Mesothelial cell of epicardium (in vitro differentiated cells): ENCODE measurements at regions not wholly inside any gene's neighbourhood (a gene's known extent, or its start where the extent isn't known, plus 50 kb on each side); places are given as distances from the start of the nearest gene placed in this dataset.

Experiments used
- DNase-seq, 2 experiments: peaks; one replicate each; pipeline ENCODE4 v3.0.0; 2021; ENCODE audit warnings: low spot score in 2 of 2; ENCODE audit not compliant: unreplicated experiment in 2 of 2
- H3K27ac Mint-ChIP-seq: 2 replicates; pipeline ENCODE4 v1.8.0; 2021; ENCODE audit warnings: mixed read lengths
- H3K27me3 Mint-ChIP-seq: 2 replicates; pipeline ENCODE4 v1.8.0; 2021; ENCODE audit warnings: low read depth, mixed read lengths
- H3K36me3 Mint-ChIP-seq: 2 replicates; pipeline ENCODE4 v1.8.0; 2021; ENCODE audit warnings: mixed read lengths
- H3K4me1 Mint-ChIP-seq: 2 replicates; pipeline ENCODE4 v1.8.0; 2021; ENCODE audit warnings: mixed read lengths
- H3K4me3 Mint-ChIP-seq: 2 replicates; pipeline ENCODE4 v1.8.0; 2021; ENCODE audit warnings: mild to moderate bottlenecking, moderate library complexity, mixed read lengths
- H3K9me3 Mint-ChIP-seq: 2 replicates; pipeline ENCODE4 v1.8.0; 2021; ENCODE audit warnings: mixed read lengths
- TF ChIP-seq, protein P1 (sequence below): fragments of 200-600 bp; sonication (generic); IDR thresholded peaks from one replicate; pipeline ENCODE4 v1.5.0; 2021; ENCODE audit warnings: antibody characterized with exemption; ENCODE audit not compliant: unreplicated experiment

DNA sequence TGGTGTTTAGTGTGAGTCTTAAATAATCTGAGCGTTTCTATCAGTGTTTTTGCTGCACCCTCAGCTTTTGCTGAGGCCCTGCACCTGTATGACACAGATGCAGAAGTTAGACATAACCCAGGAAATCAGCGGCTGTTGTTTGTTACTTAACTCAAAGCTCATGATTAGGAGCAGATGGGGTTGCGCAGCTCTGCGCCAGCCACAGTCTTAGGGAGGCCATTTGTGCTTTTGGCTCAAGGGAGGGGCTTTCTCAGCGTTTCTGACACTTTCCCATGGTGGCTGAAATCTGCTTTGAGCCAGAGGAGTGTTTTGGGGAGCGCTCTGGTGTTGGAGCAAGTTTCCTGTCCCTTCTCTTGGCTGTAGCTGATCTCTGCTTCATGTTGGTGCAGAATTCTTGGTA lies 433.8 kb downstream of the NAF1 start:
- no peak overlapping the region for H3K27ac Mint-ChIP-seq
- no peaks in the 10 kb centered on the region for H3K36me3 Mint-ChIP-seq

DNA sequence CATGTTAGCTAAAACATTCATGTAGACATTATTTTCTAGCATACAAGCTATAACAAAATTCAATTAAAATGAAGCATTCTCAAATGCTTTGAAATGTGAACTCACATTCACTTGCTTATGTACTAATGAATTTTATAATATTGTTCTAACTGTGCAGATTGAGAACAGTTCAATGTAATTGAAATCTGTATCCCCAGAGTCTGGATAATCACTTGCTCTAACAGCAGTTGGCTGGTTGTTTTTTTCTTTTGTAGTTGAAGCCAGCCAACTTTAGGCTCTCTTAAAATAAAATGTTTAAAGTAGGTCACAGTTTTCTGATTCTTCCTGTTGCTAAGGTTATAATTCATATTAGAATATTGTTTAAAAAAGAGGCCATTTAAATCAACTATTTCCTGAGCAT lies 438.9 kb downstream of the NAF1 start:
- DNase-seq: no peak
- no peak overlapping the region for H3K4me3 Mint-ChIP-seq
- H3K36me3 Mint-ChIP-seq: no peaks in the 10 kb centered on the region
- H3K27ac Mint-ChIP-seq: no peak overlapping the region
- H3K9me3 Mint-ChIP-seq: peaks cover 4% of the 10 kb centered on the region
- H3K27me3 Mint-ChIP-seq: no peaks in the 10 kb centered on the region
- TF ChIP-seq, protein P1, sequence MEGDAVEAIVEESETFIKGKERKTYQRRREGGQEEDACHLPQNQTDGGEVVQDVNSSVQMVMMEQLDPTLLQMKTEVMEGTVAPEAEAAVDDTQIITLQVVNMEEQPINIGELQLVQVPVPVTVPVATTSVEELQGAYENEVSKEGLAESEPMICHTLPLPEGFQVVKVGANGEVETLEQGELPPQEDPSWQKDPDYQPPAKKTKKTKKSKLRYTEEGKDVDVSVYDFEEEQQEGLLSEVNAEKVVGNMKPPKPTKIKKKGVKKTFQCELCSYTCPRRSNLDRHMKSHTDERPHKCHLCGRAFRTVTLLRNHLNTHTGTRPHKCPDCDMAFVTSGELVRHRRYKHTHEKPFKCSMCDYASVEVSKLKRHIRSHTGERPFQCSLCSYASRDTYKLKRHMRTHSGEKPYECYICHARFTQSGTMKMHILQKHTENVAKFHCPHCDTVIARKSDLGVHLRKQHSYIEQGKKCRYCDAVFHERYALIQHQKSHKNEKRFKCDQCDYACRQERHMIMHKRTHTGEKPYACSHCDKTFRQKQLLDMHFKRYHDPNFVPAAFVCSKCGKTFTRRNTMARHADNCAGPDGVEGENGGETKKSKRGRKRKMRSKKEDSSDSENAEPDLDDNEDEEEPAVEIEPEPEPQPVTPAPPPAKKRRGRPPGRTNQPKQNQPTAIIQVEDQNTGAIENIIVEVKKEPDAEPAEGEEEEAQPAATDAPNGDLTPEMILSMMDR: no peak
- no peaks in the 10 kb centered on the region for H3K4me1 Mint-ChIP-seq

More for the DNA sequence above, 433.8 kb downstream of the NAF1 start:
- no peak for DNase-seq
- Mint-ChIP-seq H3K27me3 (no peaks in the 10 kb centered on the region), H3K4me1 (no peaks in the 10 kb centered on the region), H3K4me3 (no peak overlapping the region), H3K9me3 (no peaks in the 10 kb centered on the region)
- TF ChIP-seq, protein P1: no peak

DNA sequence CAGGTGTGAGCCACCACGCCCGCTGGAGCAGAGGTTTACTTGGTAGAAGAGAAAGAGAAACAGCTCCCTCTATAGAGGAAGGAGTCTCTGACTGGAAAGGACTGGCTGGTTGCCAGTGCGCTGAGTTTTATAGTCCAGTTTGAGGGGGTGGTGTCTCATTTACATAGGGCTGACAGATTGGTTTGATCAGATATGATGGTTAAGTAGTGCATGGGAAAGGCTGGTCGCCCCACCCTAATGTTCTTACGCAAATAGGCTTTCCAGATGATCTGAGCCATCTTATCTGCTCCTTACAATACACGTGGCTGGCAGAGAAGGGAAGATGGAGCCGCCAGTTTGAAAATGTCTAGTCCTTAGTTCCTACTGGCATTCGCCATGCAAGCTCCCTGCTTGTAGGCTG lies 439.5 kb downstream of the NAF1 start:
- Mint-ChIP-seq H3K4me3 (no peak overlapping the region), H3K27ac (no peak overlapping the region), H3K4me1 (no peaks in the 10 kb centered on the region), H3K27me3 (no peaks in the 10 kb centered on the region), H3K36me3 (no peaks in the 10 kb centered on the region), H3K9me3 (peaks cover 4% of the 10 kb centered on the region)
- DNase-seq: no peak
- TF ChIP-seq, protein P1: no peak

DNA sequence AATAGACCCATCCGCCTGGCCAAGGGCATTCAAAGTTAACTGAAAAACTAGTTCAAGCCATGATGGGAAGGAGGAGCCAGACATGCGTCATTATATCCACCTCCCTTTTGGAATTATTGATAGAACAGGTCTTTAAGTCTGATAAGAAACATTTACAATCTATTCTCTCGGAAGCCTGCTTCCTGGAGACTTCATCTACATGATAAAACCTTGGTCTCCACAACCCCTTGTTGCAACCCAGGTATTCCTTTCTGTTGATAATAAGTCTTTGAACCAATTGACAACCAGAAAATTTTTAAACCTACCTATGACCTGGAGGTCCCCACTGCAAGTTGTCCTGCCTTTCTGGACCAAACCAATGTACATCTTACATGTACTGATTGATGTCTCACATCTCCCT lies 451.3 kb downstream of the NAF1 start:
- Mint-ChIP-seq H3K9me3 (peaks cover 31% of the 10 kb centered on the region), H3K4me3 (no peak overlapping the region), H3K27ac (no peak overlapping the region), H3K36me3 (no peaks in the 10 kb centered on the region), H3K4me1 (no peaks in the 10 kb centered on the region), H3K27me3 (no peaks in the 10 kb centered on the region)
- TF ChIP-seq, protein P1: no peak
- no peak for DNase-seq

DNA sequence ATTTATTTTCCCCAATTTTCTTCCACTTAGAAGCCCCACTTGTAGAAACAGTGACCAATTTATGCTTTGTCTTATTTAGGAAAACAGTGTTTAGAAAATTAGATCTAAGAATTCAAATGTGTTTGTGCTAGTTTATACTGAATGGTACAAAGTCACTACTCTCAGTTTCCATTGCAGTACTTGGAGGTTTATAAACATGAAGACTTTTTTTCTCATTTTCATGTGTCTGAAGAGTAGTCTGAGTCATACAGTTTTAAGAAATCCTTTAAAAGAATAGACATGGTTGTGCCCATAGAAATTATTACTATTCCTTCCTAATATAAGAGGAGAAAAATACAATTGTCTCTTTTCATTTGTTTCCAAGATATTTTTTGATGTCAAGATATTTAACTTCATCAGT lies 458.7 kb downstream of the NAF1 start:
- Mint-ChIP-seq H3K27ac (no peak overlapping the region), H3K9me3 (peaks cover 36% of the 10 kb centered on the region), H3K4me1 (peaks cover 3% of the 10 kb centered on the region), H3K36me3 (no peaks in the 10 kb centered on the region), H3K4me3 (no peak overlapping the region), H3K27me3 (no peaks in the 10 kb centered on the region)
- no peak for DNase-seq
- TF ChIP-seq, protein P1: no peak

DNA sequence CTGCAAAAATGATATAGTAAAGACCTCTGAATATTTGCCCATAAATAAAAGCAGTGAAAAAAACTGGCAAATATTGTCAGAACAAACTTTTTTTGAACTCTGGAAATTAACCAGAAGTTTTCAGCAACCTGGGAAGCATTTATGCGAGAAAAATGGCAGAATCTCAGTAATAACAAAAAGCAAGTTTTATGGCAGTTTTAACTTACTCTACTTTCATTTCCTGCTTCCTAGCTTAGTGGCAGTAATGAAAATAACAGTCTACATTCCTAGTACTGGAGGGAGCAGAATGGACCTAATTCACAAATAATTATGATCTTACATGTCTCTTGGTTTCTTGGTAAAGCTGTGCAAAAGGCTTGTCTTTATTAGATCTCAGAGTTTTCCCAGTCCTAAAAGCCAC lies 460.1 kb downstream of the NAF1 start:
- H3K9me3 Mint-ChIP-seq: peaks cover 23% of the 10 kb centered on the region
- no peak overlapping the region for H3K27ac Mint-ChIP-seq
- no peaks in the 10 kb centered on the region for H3K27me3 Mint-ChIP-seq
- no peak for DNase-seq
- H3K4me1 Mint-ChIP-seq: peaks cover 3% of the 10 kb centered on the region
- no peak overlapping the region for H3K4me3 Mint-ChIP-seq
- TF ChIP-seq, protein P1: no peak
- no peaks in the 10 kb centered on the region for H3K36me3 Mint-ChIP-seq
